ENCODE measurements at regions not wholly inside any gene's neighbourhood (a gene's known extent, or its start where the extent isn't known, plus 50 kb on each side); places are given as distances from the start of the nearest gene placed in this dataset.

GRCh38 chr7:116356333-116356965, 143.1 kb upstream of the CAV2 start:
- H3K4me2 ChIP-seq (ENCODE audit: insufficient read depth, low read length), result no peak overlapping the region
- H4K20me1 ChIP-seq (replicated peaks; ENCODE audit: control insufficient read depth, insufficient read depth, low read length), result no peaks in the 10 kb centered on the region
- DNase-seq (ENCODE audit: extremely low read depth in 1 of 4, low spot score in 3 of 4) (no peak), ATAC-seq (no peak), FAIRE-seq (no peak)
- BruUV-seq (replicated peaks), result no TSS peak
- H3K27ac ChIP-seq (ENCODE audit: extremely low read depth, low read depth, low read length), result no peak overlapping the region
- H3K4me3 ChIP-seq, result no peak overlapping the region
- H3K27me3 ChIP-seq (ENCODE audit: control insufficient read depth in 2 of 2, insufficient read depth in 2 of 2, low read length in 2 of 2), result no peaks in the 10 kb centered on the region
- in situ Hi-C loops (cut with MboI), result no loop called here
- no peaks in the 10 kb centered on the region for H3K79me2 ChIP-seq (ENCODE audit: control insufficient read depth, insufficient read depth, low read length)
- POLR2A ChIA-PET, result interaction anchor here (0.8 to 1.6 kb wide), 2 partner anchors 14 to 33 kb away, joined by 3 read pairs; no protein-coding TSS in a partner anchor
- H3K9me3 ChIP-seq (replicated peaks; ENCODE audit: control insufficient read depth, insufficient read depth, low read depth, low read length), result no peaks in the 10 kb centered on the region
- CTCF ChIA-PET (ENCODE audit: low intra/inter-chr PET ratio), result no interaction called here
- H3K4me1 ChIP-seq (replicated peaks in 1 of 2; ENCODE audit: control insufficient read depth in 2 of 2, insufficient read depth in 2 of 2, low read length in 2 of 2), result peaks cover 0 to 15% of the 10 kb centered on the region in 2 experiments; a peak in 3 of 5 replicates
- H2AFZ ChIP-seq (ENCODE audit: low read depth, low read length), result no peak overlapping the region
- H3K9ac ChIP-seq (ENCODE audit: insufficient read depth in 1 of 2, low read depth in 2 of 2, low read length in 2 of 2), result no peak overlapping the region
- WGBS (ENCODE audit: insufficient coverage, low coverage, missing lambda C conversion rate), result 63% methylated on average over 1 of the region's 1 CpG
- intact Hi-C loops (cut with micrococcal nuclease), result no loop called here
- no peaks in the 10 kb centered on the region for H3K9me1 ChIP-seq (ENCODE audit: control insufficient read depth, insufficient read depth, low read length)
- TF ChIP-seq IFI16 (CRISPR knock-in tag; IDR thresholded peaks at IDR 0.05) (no peak), KDM4B (IDR thresholded peaks at IDR 0.05; ENCODE audit: borderline replicate concordance in 2 of 2, low read depth in 1 of 2) (no peak), ARID1B (IDR thresholded peaks at IDR 0.05) (no peak), HCFC1 (IDR thresholded peaks at IDR 0.05; ENCODE audit: low read depth, low read length) (no peak), FUS (optimal IDR thresholded peaks at IDR 0.05; ENCODE audit: low read depth, low read length) (no peak), THRAP3 (IDR thresholded peaks at IDR 0.05; ENCODE audit: borderline replicate concordance) (no peak), ZNF174 (CRISPR knock-in tag; IDR thresholded peaks at IDR 0.05) (no peak), ZNF639 (CRISPR knock-in tag; conservative IDR thresholded peaks at IDR 0.05 in 1 of 2, IDR thresholded peaks at IDR 0.05 in 1 of 2) (no peak), ATF3 (IDR thresholded peaks at IDR 0.05) (no peak), ATF3 (CRISPR knock-in tag; conservative IDR thresholded peaks at IDR 0.05) (no peak), ZNF57 (CRISPR knock-in tag; IDR thresholded peaks at IDR 0.05) (no peak), CTBP1 (IDR thresholded peaks at IDR 0.05; ENCODE audit: borderline replicate concordance) (no peak), NBN (IDR thresholded peaks at IDR 0.05; ENCODE audit: low read depth) (no peak)
- no peaks in the 10 kb centered on the region for H3K36me3 ChIP-seq (ENCODE audit: control insufficient read depth, insufficient read depth, low read length)

Data from K562 (cell line).